Hepatocyte (in vitro differentiated cells): ENCODE measurements at regions not wholly inside any gene's neighbourhood (a gene's known extent, or its start where the extent isn't known, plus 50 kb on each side); places are given as distances from the start of the nearest gene placed in this dataset.

ENCODE experiments used
- DNase-seq: peaks from one replicate; pipeline ENCODE4 v3.0.0-alpha.2; 2016; ENCODE audit warnings: low spot score
- H2AFZ ChIP-seq: fragments of 200-600 bp; sonication (generic); 2 replicates; pipeline ENCODE4 v1.6.0; 2016; ENCODE audit warnings: antibody characterized with exemption, mild to moderate bottlenecking
- H3K27ac ChIP-seq: fragments of 200-600 bp; sonication (generic); 2 replicates; pipeline ENCODE4 v1.5.1; 2016; ENCODE audit warnings: mild to moderate bottlenecking
- H3K27me3 ChIP-seq: fragments of 200-600 bp; sonication (generic); 2 replicates; pipeline ENCODE4 v1.6.1; 2016
- H3K36me3 ChIP-seq: fragments of 200-600 bp; sonication (generic); replicated peaks from 2 replicates; pipeline ENCODE4 v1.5.1; 2016; ENCODE audit warnings: low read depth; ENCODE audit not compliant: insufficient read depth
- H3K4me1 ChIP-seq: fragments of 200-600 bp; sonication (generic); 2 replicates; pipeline ENCODE4 v1.5.1; 2016; ENCODE audit warnings: mild to moderate bottlenecking, moderate library complexity; ENCODE audit not compliant: insufficient read depth
- H3K4me2 ChIP-seq: fragments of 200-600 bp; sonication (generic); 2 replicates; pipeline ENCODE4 v1.6.0; 2016
- H3K4me3 ChIP-seq: fragments of 200-600 bp; sonication (generic); 2 replicates; pipeline ENCODE4 v1.5.1; 2016; ENCODE audit warnings: mild to moderate bottlenecking
- H3K79me2 ChIP-seq: fragments of 200-600 bp; sonication (generic); 2 replicates; pipeline ENCODE4 v1.6.0; 2017; ENCODE audit warnings: mild to moderate bottlenecking
- H3K9me2 ChIP-seq: fragments of 200-600 bp; sonication (generic); replicated peaks from 2 replicates; pipeline ENCODE4 v1.6.0; 2017; ENCODE audit warnings: mild to moderate bottlenecking; ENCODE audit not compliant: insufficient read depth
- H3K9me3 ChIP-seq: fragments of 200-600 bp; sonication (generic); 2 replicates; pipeline ENCODE4 v1.5.1; 2016; ENCODE audit warnings: low read depth, mild to moderate bottlenecking
- H4K20me1 ChIP-seq: fragments of 200-600 bp; sonication (generic); 2 replicates; pipeline ENCODE4 v1.6.0; 2016; ENCODE audit warnings: mild to moderate bottlenecking; ENCODE audit not compliant: insufficient read depth, poor library complexity, severe bottlenecking
- EZH2 ChIP-seq: fragments of 200-600 bp; sonication (generic); IDR thresholded peaks from 2 replicates; pipeline ENCODE4 v1.6.1; 2016; ENCODE audit warnings: antibody characterized with exemption, mild to moderate bottlenecking, borderline replicate concordance
- EZH2phosphoT487 ChIP-seq: fragments of 200-600 bp; sonication (generic); IDR thresholded peaks from one replicate; pipeline ENCODE4 v1.6.1; 2018; ENCODE audit warnings: antibody characterized with exemption, mild to moderate bottlenecking, low read depth, moderate library complexity; ENCODE audit not compliant: unreplicated experiment, severe bottlenecking
- WGBS: methylation state at CpG from one replicate; pipeline ENCODE4 v1.1.6; 2016; ENCODE audit warnings: low lambda C conversion rate; ENCODE audit errors: missing lambda C conversion rate; 5-methylcytosine and 5-hydroxymethylcytosine counted together
- TF ChIP-seq, protein P1 (sequence below): fragments of 200-600 bp; sonication (generic); IDR thresholded peaks from 2 replicates; pipeline ENCODE4 v1.5.1; 2016; ENCODE audit warnings: antibody characterized with exemption, mild to moderate bottlenecking; ENCODE audit not compliant: poor library complexity

DNA sequence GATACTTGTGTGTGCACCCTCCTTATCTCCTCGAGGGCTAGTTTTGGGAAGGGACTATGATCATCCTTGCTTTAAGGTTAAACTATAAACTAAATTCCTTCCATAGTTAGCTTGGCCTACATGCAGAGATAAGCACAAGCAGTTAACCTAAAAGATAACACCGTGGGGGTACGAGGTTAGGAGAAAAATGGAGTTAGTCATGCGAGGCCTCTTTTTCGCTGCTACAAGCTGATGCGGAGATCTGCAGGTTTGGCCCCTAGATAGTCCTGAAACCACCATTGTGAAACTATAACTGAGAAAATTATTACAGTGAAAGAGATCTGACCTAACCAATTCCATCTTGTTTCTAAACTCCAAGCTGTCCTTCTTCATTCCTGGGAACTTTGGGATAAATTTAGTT, 113.7 kb upstream of the ZKSCAN2 start:
- Histone ChIP-seq H2AFZ (no peak overlapping the region), H3K4me2 (no peak overlapping the region), H3K27ac (no peak overlapping the region), H4K20me1 (no peaks in the 10 kb centered on the region), H3K4me3 (no peak overlapping the region), H3K27me3 (no peaks in the 10 kb centered on the region), H3K79me2 (no peaks in the 10 kb centered on the region), H3K9me2 (no peaks in the 10 kb centered on the region), H3K36me3 (no peaks in the 10 kb centered on the region), H3K4me1 (no peaks in the 10 kb centered on the region), H3K9me3 (no peaks in the 10 kb centered on the region)
- 42% methylated on average over 6 of the region's 6 CpGs for WGBS
- TF ChIP-seq, protein P1, sequence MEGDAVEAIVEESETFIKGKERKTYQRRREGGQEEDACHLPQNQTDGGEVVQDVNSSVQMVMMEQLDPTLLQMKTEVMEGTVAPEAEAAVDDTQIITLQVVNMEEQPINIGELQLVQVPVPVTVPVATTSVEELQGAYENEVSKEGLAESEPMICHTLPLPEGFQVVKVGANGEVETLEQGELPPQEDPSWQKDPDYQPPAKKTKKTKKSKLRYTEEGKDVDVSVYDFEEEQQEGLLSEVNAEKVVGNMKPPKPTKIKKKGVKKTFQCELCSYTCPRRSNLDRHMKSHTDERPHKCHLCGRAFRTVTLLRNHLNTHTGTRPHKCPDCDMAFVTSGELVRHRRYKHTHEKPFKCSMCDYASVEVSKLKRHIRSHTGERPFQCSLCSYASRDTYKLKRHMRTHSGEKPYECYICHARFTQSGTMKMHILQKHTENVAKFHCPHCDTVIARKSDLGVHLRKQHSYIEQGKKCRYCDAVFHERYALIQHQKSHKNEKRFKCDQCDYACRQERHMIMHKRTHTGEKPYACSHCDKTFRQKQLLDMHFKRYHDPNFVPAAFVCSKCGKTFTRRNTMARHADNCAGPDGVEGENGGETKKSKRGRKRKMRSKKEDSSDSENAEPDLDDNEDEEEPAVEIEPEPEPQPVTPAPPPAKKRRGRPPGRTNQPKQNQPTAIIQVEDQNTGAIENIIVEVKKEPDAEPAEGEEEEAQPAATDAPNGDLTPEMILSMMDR = no peak
- TF ChIP-seq EZH2 (no peak), EZH2phosphoT487 (no peak)
- DNase-seq = no peak

DNA sequence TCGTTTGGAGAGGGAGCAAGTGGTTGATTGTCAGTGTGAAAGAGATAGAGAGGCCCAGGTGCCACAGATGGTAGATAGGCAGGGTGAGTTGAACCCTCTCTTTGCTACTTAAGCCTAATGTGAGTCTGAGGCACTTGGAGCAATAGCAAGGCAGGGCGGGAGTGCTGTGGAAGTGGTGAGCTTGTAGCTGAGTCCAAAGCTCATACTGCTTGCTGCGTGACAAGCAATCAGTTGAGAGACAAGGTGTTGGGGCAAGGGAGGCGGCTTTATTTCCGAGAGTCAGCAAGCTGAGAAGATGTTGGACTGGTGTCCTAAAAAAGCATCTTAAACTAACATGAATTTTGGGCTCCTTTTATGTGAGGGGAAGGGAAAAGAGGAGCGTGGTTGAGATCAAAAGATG, 112.9 kb upstream of the ZKSCAN2 start:
- H3K36me3 ChIP-seq = no peaks in the 10 kb centered on the region
- TF ChIP-seq, protein P1 = no peak
- TF ChIP-seq EZH2phosphoT487 (no peak), EZH2 (no peak)
- H3K9me2 ChIP-seq = no peaks in the 10 kb centered on the region
- no peak overlapping the region for H2AFZ ChIP-seq
- H4K20me1 ChIP-seq = no peaks in the 10 kb centered on the region
- no peak overlapping the region for H3K4me3 ChIP-seq
- no peaks in the 10 kb centered on the region for H3K4me1 ChIP-seq
- H3K27me3 ChIP-seq = no peaks in the 10 kb centered on the region
- WGBS = 77% methylated on average over 6 of the region's 6 CpGs
- H3K9me3 ChIP-seq = no peaks in the 10 kb centered on the region
- no peaks in the 10 kb centered on the region for H3K79me2 ChIP-seq
- H3K27ac ChIP-seq = no peak overlapping the region
- H3K4me2 ChIP-seq = no peak overlapping the region
- DNase-seq = peak; percentile 26

DNA sequence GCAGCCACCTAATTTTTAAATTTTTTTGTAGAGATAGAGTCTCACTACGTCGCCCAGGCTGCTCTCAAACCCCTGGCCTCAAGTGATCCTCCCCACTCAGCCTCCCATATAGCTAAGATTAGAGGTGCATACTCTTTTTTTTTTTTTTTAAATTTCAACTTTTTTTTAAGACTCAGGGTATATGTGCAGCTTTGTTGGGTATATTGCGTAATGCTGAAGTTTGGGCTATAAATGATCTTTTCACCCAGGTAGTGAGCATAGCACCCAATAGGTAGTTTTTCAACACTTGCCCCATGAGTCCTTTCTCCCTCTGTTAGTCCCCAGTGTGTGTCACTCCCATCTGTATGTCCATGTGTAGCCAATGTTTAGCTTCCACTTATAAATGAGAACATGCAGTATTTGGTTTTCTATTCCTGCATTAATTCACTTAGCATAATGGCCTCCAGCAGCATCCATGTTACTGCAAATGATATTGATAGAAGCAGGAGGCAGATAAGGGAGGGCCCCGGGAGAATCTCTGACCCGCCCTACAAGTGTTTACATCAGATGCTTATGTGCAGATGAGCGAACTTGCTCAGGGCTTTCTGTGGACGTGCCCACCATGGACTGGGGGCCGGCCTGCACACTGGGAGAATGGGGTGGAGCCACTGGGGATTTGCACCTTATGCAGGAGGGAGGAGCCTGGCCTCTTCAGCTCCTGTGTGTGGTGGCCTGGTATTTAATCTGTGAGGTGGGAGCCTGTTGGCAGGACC, 110.3 kb upstream of the ZKSCAN2 start:
- no peak overlapping the region for H3K4me2 ChIP-seq
- no peak overlapping the region for H2AFZ ChIP-seq
- H3K4me3 ChIP-seq = no peak overlapping the region
- H3K9me3 ChIP-seq = no peaks in the 10 kb centered on the region
- H4K20me1 ChIP-seq = no peaks in the 10 kb centered on the region
- 86% methylated on average over 8 of the region's 8 CpGs for WGBS
- no peaks in the 10 kb centered on the region for H3K4me1 ChIP-seq
- TF ChIP-seq, protein P1 = no peak
- TF ChIP-seq EZH2phosphoT487 (no peak), EZH2 (no peak)
- no peaks in the 10 kb centered on the region for H3K79me2 ChIP-seq
- no peak for DNase-seq
- no peaks in the 10 kb centered on the region for H3K27me3 ChIP-seq
- H3K36me3 ChIP-seq = no peaks in the 10 kb centered on the region
- no peaks in the 10 kb centered on the region for H3K9me2 ChIP-seq
- H3K27ac ChIP-seq = no peak overlapping the region
